DMS79 (cell line): ENCODE measurements at regions not wholly inside any gene's neighbourhood (a gene's known extent, or its start where the extent isn't known, plus 50 kb on each side); places are given as distances from the start of the nearest gene placed in this dataset.
"Not testable (repeated sequence)": the region's sequence is repeated elsewhere in the genome, so short reads cannot be mapped to it uniquely, and the experiment has no call there.

Experiments
- DNase-seq: peaks from one replicate; lab custom pipeline; 2025; lab: John Stamatoyannopoulos, UW

GRCh38 chr2:238599549-238600505 lies 173.1 kb downstream of the ASB1 start:
- DNase-seq: no peak

DNA sequence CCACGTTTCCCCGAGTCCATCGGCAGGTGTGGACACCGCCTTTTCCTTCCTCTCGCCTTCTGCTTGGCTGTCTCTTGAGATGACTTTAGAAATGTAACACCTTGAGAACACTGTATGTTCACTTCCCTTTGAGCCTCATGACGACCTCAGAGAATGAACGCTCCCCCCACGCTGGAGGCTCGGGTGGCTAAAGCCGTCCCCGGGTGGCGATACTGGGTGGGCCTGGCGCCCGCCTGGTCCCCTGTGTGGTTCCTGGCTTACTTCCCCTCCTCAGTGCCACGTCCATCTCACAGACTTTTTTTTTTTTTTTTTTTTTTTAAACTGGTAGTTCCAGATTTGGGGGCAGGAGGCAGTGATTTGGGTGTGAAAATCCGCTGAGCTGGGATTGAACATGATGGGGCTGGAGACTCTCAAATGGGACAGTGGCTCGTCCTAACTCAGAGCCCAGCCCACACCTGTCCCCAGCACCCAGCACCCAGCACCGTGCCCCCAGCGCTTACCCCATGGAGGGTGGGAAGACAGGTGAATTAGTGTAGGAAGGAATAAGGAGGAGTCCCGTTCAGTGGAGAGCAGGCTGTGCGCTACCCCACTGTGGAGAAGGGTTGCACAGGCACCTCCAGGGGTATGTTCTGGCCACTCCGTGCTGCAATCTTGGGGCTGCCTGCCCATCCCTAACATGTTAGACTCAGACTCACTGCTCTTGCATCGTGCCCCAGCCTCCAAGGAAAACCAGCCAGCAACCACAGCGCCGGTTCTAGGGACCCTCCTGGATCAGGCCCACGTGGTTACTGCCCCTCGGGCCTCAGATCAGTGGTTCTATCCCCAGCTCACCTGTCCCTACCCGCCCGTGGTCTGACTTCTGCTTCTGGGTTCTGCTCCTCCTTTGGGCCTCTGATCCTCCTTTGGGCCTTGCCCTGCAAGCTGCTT lies 174.0 kb downstream of the ASB1 start:
- no peak for DNase-seq

DNA sequence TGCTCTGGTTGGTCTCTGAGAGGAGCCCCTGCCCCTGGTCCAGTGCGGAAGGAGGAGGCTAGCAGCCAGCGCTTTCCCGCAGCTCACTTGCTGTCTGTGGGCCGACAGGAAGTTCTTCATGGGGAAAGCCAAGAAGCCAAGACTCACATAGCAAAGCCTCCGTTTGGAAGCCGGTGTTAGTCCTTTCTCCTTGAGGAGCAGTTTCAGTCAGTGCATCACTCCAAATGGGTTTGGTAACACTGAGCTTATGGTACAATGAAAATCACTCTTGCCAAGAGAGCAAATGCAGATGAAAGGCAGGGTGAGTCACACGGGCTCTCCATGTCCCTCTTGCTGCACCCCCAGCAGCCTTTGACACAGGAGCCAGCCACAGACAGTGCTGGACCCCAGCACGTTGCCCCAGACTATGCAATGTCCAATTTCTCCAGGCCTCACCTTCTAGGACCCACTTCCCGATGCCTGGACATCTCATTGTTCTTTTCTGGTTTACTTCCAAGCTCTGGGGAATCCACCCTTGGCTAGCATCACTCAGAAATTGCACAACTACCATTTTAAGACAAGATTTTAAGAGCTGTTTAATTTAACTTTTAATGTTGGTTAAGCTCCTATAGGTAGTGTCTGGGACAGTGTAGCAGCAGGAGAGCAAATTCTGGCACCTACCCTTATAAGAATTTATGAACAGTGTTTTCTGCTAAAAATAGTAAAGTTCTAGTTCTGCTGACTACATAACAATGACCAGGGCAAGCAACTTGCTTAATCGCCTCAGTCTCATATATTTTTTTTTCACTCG lies 174.9 kb downstream of the ASB1 start:
- no peak for DNase-seq

- no peak for DNase-seq
Measured at GRCh38 chr2:238602223-238602960, 175.7 kb downstream of the ASB1 start.

GRCh38 chr2:238603596-238603995 lies 176.9 kb downstream of the ASB1 start:
- DNase-seq: no peak

- DNase-seq: no peak
Measured at GRCh38 chr2:238606311-238606710, 179.6 kb downstream of the ASB1 start.

DNA sequence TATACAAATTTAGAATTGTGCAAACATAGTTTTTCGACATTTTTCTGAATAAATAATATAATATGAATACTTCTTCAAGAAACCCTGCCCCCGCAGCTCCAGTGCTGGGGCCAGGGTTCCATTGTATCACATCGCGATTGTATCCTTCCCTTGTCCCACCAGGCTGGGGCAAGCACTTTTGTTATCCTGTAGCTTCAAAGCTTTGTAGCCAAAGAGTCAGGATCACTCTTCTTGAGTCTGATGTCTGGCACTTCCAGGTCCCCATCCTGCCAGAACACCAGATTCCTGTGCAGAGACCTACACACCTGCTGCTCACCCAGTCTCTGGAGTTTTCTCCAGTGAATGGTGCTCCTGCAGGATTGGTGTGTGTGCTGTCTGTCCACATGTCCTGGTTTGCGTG lies 186.9 kb downstream of the ASB1 start:
- DNase-seq: no peak

- no peak for DNase-seq
Measured at GRCh38 chr2:238614376-238614775, 187.6 kb downstream of the ASB1 start.

- no peak for DNase-seq
Measured at GRCh38 chr2:238615187-238615586, 188.5 kb downstream of the ASB1 start.

- DNase-seq: no peak
Measured at GRCh38 chr2:238616681-238617080, 190.0 kb downstream of the ASB1 start.

GRCh38 chr2:238618494-238619283 lies 192.0 kb downstream of the ASB1 start:
- DNase-seq: not testable (repeated sequence)

DNA sequence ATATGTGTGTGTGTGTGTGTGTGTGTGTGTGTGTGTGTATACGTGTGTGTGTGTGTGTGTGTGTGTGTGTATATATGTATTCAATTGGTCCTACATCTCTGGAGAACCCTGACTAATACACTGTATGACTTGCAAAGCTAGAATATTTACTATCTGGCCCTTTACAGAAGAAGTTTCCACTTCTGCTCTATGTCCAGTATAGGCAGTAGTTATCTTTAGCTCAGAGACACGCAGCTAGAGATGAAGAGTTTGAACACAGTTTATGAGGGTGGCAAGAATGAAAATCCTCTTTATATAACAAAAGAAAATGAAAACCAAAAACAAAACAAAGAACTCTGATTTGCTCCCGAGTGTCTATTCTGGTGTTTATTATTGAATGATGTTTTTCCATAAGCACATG lies 201.2 kb downstream of the ASB1 start:
- DNase-seq: no peak

GRCh38 chr2:238629064-238629463 lies 202.3 kb downstream of the ASB1 start:
- no peak for DNase-seq

DNA sequence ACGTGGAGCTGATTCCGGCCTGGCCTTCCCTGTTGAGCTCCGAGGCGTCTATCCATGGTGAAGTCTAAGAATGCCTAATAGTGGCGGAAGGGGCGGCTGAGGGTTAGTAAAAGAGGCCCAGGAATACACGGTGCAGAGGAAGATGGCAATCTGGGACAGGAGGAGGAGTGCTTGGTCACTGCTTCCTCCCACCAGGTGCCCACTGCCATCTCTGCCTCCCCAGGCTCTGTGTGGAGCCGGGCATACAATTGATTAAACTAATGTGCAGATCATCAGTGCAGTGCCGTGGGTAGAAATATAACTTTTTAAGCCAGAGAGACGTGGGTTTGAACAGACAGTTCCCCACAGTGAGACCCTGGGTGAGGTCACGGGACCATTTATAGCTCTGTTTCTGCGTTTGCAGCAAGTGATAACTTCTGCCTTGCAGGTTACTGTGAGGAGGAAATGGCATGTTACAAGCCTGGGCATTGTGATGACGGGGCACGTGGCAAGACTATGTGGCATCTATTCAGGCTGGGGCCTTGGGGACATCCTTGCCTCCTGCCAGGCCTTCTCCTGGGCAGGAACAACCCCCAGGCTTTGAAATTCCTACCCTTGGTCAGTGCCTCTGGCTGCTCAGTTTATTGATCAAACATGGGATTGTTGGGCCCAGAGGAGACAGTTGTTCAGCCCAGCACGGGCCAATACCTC lies 204.9 kb downstream of the ASB1 start:
- no peak for DNase-seq

- no peak for DNase-seq
Measured at GRCh38 chr2:238632181-238633060, 205.7 kb downstream of the ASB1 start.

DNA sequence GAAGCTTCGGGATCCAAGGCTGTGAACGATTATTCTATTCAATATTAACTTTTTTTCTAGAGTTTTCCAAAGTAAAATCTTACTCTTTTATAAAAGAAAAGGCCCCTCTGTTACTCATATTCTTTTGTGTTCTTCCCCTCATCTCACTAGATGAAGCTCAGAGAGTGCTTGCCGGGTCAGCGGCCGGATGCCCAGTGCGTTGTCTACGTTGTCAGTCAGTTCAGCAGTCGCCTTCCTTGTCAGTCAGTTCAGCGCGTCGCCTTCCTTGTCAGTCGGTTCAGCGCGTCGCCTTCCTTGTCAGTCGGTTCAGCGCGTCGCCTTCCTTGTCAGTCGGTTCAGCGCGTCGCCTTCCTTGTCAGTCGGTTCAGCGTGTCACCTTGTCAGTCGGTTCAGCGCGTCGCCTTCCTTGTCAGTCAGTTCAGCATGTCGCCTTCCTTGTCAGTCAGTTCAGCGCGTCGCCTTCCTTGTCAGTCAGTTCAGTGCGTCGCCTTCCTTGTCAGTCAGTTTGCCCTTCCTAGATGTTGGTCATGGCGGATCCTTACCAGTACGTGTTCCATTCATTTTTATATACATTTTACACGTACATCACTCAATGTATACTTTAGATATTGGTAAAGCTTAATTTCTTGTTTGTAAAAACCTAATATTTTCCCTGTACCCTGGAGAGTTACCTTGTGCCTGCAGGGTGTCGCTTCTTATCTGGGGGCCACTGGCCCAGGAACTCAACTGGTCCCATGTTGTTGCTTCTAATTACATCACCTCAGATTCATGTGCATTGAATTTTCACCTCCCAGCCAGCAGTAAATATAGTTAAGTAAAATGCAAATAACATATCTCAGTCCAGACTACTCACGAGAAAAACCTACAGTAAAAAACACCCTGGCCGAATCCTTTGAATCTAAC lies 206.9 kb downstream of the ASB1 start:
- no peak for DNase-seq

DNA sequence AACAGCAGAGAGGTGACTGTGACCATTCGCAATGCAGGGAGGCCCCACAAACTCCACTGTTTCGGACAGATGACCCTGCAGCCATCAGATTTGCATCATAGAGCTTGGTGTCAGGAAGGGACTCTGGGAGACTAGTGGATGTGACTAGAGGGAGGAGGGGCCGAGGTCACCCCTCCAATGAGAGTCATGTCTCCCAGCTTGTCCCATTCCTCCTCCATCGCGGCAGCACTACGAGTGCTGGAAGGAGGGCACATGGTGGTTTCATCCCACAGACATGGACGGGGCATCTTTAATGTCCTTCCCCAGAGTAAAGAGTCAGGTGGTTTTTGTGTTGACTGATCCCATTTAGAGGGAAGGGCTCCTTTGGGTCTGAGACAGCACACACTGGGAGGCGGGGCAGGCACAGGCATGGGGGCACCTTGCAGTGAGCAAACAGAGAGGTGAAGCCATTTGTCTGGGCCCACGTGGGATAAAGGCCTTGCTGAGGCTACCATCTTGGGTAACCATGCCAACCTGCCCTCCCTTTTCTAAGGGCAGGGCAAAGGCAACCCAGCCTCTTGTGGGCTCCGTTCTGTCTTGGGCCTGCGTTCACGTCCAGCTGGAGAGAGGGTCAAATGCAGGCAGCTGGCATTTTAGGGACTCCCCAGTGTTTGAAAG lies 208.1 kb downstream of the ASB1 start:
- no peak for DNase-seq
